H9 (cell line): ENCODE measurements at regions not wholly inside any gene's neighbourhood (a gene's known extent, or its start where the extent isn't known, plus 50 kb on each side); places are given as distances from the start of the nearest gene placed in this dataset.

ENCODE experiments used
- DNase-seq: peaks from one replicate; pipeline ENCODE4 v3.0.0-alpha.2; 2017
- H2AFZ ChIP-seq: one replicate; pipeline ENCODE4 v1.6.1; 2013; ENCODE audit warnings: mild to moderate bottlenecking, low read length, control low read depth, moderate library complexity
- H2AK5ac ChIP-seq: 2 replicates; pipeline ENCODE4 v1.6.1; 2013; ENCODE audit warnings: low read length, control low read depth, mixed read lengths; ENCODE audit not compliant: insufficient read length
- H2BK120ac ChIP-seq: one replicate; pipeline ENCODE4 v1.6.1; 2013; ENCODE audit warnings: low read depth, mild to moderate bottlenecking, low read length, control low read depth, inconsistent platforms; ENCODE audit not compliant: poor library complexity, severe bottlenecking
- H2BK12ac ChIP-seq: 2 replicates; pipeline ENCODE4 v1.6.1; 2013; ENCODE audit warnings: low read length, control low read depth, mixed read lengths, low read depth; ENCODE audit not compliant: insufficient read length
- H2BK15ac ChIP-seq: 2 replicates; pipeline ENCODE4 v1.6.1; 2013; ENCODE audit warnings: low read depth, low read length, control low read depth
- H2BK20ac ChIP-seq: one replicate; pipeline ENCODE4 v1.6.1; 2013; ENCODE audit warnings: low read depth, mild to moderate bottlenecking, low read length, control low read depth, inconsistent platforms; ENCODE audit not compliant: poor library complexity, severe bottlenecking
- H2BK5ac ChIP-seq: 2 replicates; pipeline ENCODE4 v1.6.1; 2013; ENCODE audit warnings: low read length, control low read depth, mixed read lengths; ENCODE audit not compliant: insufficient read length
- H3K14ac ChIP-seq: 2 replicates; pipeline ENCODE4 v1.6.1; 2013; ENCODE audit warnings: low read length, control low read depth; ENCODE audit not compliant: insufficient read depth
- H3K18ac ChIP-seq: 2 replicates; pipeline ENCODE4 v1.6.1; 2013; ENCODE audit warnings: low read depth, mild to moderate bottlenecking, mixed read lengths, low read length, control low read depth; ENCODE audit not compliant: insufficient read length
- H3K23ac ChIP-seq: 2 replicates; pipeline ENCODE4 v1.6.1; 2013; ENCODE audit warnings: low read length, control low read depth, mixed read lengths, low read depth; ENCODE audit not compliant: insufficient read length
- H3K23me2 ChIP-seq: 2 replicates; pipeline ENCODE4 v1.6.1; 2013; ENCODE audit warnings: low read depth, mild to moderate bottlenecking, mixed read lengths, low read length, control low read depth; ENCODE audit not compliant: insufficient read length, poor library complexity, severe bottlenecking
- H3K27ac ChIP-seq: 2 replicates; pipeline ENCODE4 v1.5.1; 2013; ENCODE audit warnings: low read length, control low read depth, mixed read lengths, low read depth; ENCODE audit not compliant: insufficient read length
- H3K27me3 ChIP-seq: 2 replicates; pipeline ENCODE4 v1.6.1; 2013; ENCODE audit warnings: low read length, control low read depth, inconsistent platforms; ENCODE audit not compliant: insufficient read depth
- H3K4ac ChIP-seq: 2 replicates; pipeline ENCODE4 v1.6.1; 2013; ENCODE audit warnings: low read depth, mild to moderate bottlenecking, control low read depth, inconsistent platforms, low read length, moderate library complexity
- H3K4me1 ChIP-seq: 2 replicates; pipeline ENCODE4 v1.6.1; 2013; ENCODE audit warnings: low read length, control low read depth, inconsistent platforms; ENCODE audit not compliant: insufficient read depth
- H3K4me2 ChIP-seq: 2 replicates; pipeline ENCODE4 v1.6.1; 2013; ENCODE audit warnings: low read length, control low read depth, mixed read lengths; ENCODE audit not compliant: insufficient read length, insufficient read depth
- H3K56ac ChIP-seq: 2 replicates; pipeline ENCODE4 v1.6.1; 2013; ENCODE audit warnings: low read depth, mild to moderate bottlenecking, mixed read lengths, low read length, control low read depth; ENCODE audit not compliant: insufficient read length
- H3K79me1 ChIP-seq: 2 replicates; pipeline ENCODE4 v1.6.1; 2013; ENCODE audit warnings: low read depth, mild to moderate bottlenecking, moderate library complexity, low read length, control low read depth, inconsistent platforms; ENCODE audit not compliant: insufficient read depth, poor library complexity, severe bottlenecking
- H3K79me2 ChIP-seq: 2 replicates; pipeline ENCODE4 v1.6.1; 2013; ENCODE audit warnings: low read length, control low read depth, inconsistent platforms; ENCODE audit not compliant: insufficient read depth
- H3K9ac ChIP-seq: 2 replicates; pipeline ENCODE4 v1.6.1; 2013; ENCODE audit warnings: low read length, control low read depth, mixed read lengths; ENCODE audit not compliant: insufficient read length; ENCODE audit errors: extremely low read depth
- H3K9me3 ChIP-seq: one replicate; pipeline ENCODE4 v1.6.1; 2013; ENCODE audit warnings: low read depth, low read length, inconsistent platforms; ENCODE audit not compliant: control insufficient read depth
- H3T11ph ChIP-seq: one replicate; pipeline ENCODE4 v1.6.1; 2013; ENCODE audit warnings: mild to moderate bottlenecking, low read length, control low read depth, inconsistent platforms
- H4K20me1 ChIP-seq: one replicate; pipeline ENCODE4 v1.6.1; 2013; ENCODE audit not compliant: control insufficient read depth, insufficient read length, insufficient read depth
- H4K5ac ChIP-seq: 2 replicates; pipeline ENCODE4 v1.6.1; 2013; ENCODE audit warnings: low read depth, mild to moderate bottlenecking, mixed read lengths, low read length, control low read depth; ENCODE audit not compliant: insufficient read length
- H4K8ac ChIP-seq: replicated peaks from 2 replicates; pipeline ENCODE4 v1.6.1; 2013; ENCODE audit warnings: low read length, control low read depth, mixed read lengths, low read depth; ENCODE audit not compliant: insufficient read length
- H4K91ac ChIP-seq: 2 replicates; pipeline ENCODE4 v1.6.1; 2013; ENCODE audit warnings: low read depth, mild to moderate bottlenecking, moderate library complexity, mixed read lengths, low read length, control low read depth; ENCODE audit not compliant: insufficient read length
- H3K27ac Mint-ChIP-seq, 3 experiments: 2 replicates in 2 of 3; 3 replicates in 1 of 3; pipeline ENCODE4 v1.8.0; 2020 to 2021; ENCODE audit warnings: mixed read lengths in 3 of 3, mild to moderate bottlenecking in 1 of 3, moderate library complexity in 1 of 3
- H3K27me3 Mint-ChIP-seq: 2 replicates; pipeline ENCODE4 v1.8.0; 2021; ENCODE audit warnings: low read depth, mild to moderate bottlenecking, moderate library complexity, mixed read lengths
- H3K36me3 Mint-ChIP-seq, 3 experiments: 2 replicates in 2 of 3; 3 replicates in 1 of 3; pipeline ENCODE4 v1.8.0; 2020 to 2021; ENCODE audit warnings: low read depth in 3 of 3, mixed read lengths in 3 of 3; ENCODE audit not compliant: insufficient read depth in 1 of 3
- H3K4me1 Mint-ChIP-seq, 2 experiments: 2 replicates each; pipeline ENCODE4 v1.8.0; 2020; ENCODE audit warnings: mixed read lengths in 2 of 2
- H3K4me3 Mint-ChIP-seq, 2 experiments: 2 replicates in 1 of 2; 3 replicates in 1 of 2; pipeline ENCODE4 v1.8.0; 2020 to 2021; ENCODE audit warnings: mild to moderate bottlenecking in 2 of 2, mixed read lengths in 2 of 2, moderate library complexity in 1 of 2
- H3K9me3 Mint-ChIP-seq, 2 experiments: 2 replicates in 1 of 2; 3 replicates in 1 of 2; pipeline ENCODE4 v1.8.0; 2020; ENCODE audit warnings: mild to moderate bottlenecking in 2 of 2, mixed read lengths in 2 of 2, moderate library complexity in 1 of 2
- WGBS: extraction: QIAGEN DNeasy Blood & Tissue Kit; methylation state at CpG from one replicate; pipeline ENCODE4 v1.1.7; 2013; ENCODE audit warnings: missing lambda C conversion rate, low lambda C conversion rate, mixed read lengths; ENCODE audit not compliant: insufficient read length; ENCODE audit errors: extremely low coverage; 5-methylcytosine and 5-hydroxymethylcytosine counted together
- TF ChIP-seq, protein P1 (sequence below): fragments of 200-600 bp; sonication (generic); conservative IDR thresholded peaks from 3 replicates; pipeline ENCODE4 v1.8.0; 2021; ENCODE audit warnings: antibody characterized with exemption, mild to moderate bottlenecking

DNA sequence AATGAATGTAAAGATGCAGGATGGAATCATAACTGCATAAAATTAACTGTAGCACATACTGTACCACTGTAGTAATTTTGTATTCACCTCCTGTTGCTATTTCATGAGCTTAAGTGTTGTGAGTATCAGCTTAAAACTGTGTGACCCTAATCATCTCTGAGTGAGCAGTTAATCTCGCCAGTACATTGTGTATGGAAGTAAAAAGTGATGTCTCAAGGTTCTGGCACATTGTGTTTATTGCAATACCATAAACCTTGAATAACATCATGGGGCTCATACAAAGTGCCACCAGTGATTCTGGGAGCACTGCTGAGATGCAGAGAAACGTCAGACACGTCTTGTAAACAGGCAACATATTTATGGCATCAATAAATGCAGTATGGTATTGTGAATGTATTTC is 124.5 kb downstream of the PMAIP1 start:
- Mint-ChIP-seq H3K4me3 (no peak overlapping the region), H3K9me3 (no peaks in the 10 kb centered on the region), H3K4me1 (peaks cover 13 to 16% of the 10 kb centered on the region in 2 experiments), H3K27me3 (no peaks in the 10 kb centered on the region), H3K36me3 (no peaks in the 10 kb centered on the region), H3K27ac (no peak overlapping the region)
- H3K14ac ChIP-seq, result no peak overlapping the region
- H3K79me2 ChIP-seq, result no peaks in the 10 kb centered on the region
- WGBS, result no CpG with 5 or more reads among the region's 3 CpGs
- H4K5ac ChIP-seq, result no peak overlapping the region
- no peak overlapping the region for H2AK5ac ChIP-seq
- H2BK120ac ChIP-seq, result no peak overlapping the region
- no peak overlapping the region for H3K4ac ChIP-seq
- DNase-seq, result no peak
- no peaks in the 10 kb centered on the region for H3K9me3 ChIP-seq
- no peak overlapping the region for H2BK5ac ChIP-seq
- H2BK15ac ChIP-seq, result no peak overlapping the region
- no peak overlapping the region for H3T11ph ChIP-seq
- TF ChIP-seq, protein P1, sequence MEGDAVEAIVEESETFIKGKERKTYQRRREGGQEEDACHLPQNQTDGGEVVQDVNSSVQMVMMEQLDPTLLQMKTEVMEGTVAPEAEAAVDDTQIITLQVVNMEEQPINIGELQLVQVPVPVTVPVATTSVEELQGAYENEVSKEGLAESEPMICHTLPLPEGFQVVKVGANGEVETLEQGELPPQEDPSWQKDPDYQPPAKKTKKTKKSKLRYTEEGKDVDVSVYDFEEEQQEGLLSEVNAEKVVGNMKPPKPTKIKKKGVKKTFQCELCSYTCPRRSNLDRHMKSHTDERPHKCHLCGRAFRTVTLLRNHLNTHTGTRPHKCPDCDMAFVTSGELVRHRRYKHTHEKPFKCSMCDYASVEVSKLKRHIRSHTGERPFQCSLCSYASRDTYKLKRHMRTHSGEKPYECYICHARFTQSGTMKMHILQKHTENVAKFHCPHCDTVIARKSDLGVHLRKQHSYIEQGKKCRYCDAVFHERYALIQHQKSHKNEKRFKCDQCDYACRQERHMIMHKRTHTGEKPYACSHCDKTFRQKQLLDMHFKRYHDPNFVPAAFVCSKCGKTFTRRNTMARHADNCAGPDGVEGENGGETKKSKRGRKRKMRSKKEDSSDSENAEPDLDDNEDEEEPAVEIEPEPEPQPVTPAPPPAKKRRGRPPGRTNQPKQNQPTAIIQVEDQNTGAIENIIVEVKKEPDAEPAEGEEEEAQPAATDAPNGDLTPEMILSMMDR, result no peak
- no peaks in the 10 kb centered on the region for H3K27me3 ChIP-seq
- no peaks in the 10 kb centered on the region; the same call in 1 of the 2 replicates for H3K4me1 ChIP-seq
- H2BK20ac ChIP-seq, result no peak overlapping the region
- no peak overlapping the region for H3K56ac ChIP-seq
- H2BK12ac ChIP-seq, result no peak overlapping the region
- H3K27ac ChIP-seq, result no peak overlapping the region
- H4K91ac ChIP-seq, result no peak overlapping the region
- H3K23ac ChIP-seq, result no peak overlapping the region
- no peak overlapping the region for H2AFZ ChIP-seq
- H3K79me1 ChIP-seq, result no peaks in the 10 kb centered on the region
- no peaks in the 10 kb centered on the region for H3K23me2 ChIP-seq
- no peak overlapping the region for H3K4me2 ChIP-seq
- H3K9ac ChIP-seq, result no peak overlapping the region
- no peak overlapping the region for H4K8ac ChIP-seq
- H4K20me1 ChIP-seq, result no peaks in the 10 kb centered on the region
- H3K18ac ChIP-seq, result no peak overlapping the region
